HepG2 (cell line): ENCODE measurements at regions not wholly inside any gene's neighbourhood (a gene's known extent, or its start where the extent isn't known, plus 50 kb on each side); places are given as distances from the start of the nearest gene placed in this dataset.

ENCODE experiments used
- ATAC-seq: fragments of 200-7000 bp; cut with Tn5 transposase; 3 replicates; pipeline ENCODE4 v1.9.1; 2020; ENCODE audit warnings: mild to moderate bottlenecking, moderate library complexity
- BruUV-seq: library from RNA; stranded (reverse); fragments of 400-500 nt; replicated peaks from 2 replicates; lab custom pipeline; 2021; lab: Mats Ljungman, UMichigan
- CTCF ChIA-PET: fragments of 300-600 bp; formaldehyde crosslinking; extraction: SDS; loops from one replicate; lab custom pipeline; 2021; ENCODE audit warnings: low total read pairs, inconsistent platforms, low intra/inter-chr PET ratio; lab: Yijun Ruan, JAX
- POLR2A ChIA-PET: fragments of 350-600 bp; sonication (Branson Sonifier 250); formaldehyde crosslinking; loops from one replicate; lab custom pipeline; 2020; ENCODE audit warnings: antibody characterized with exemption, inconsistent platforms; lab: Yijun Ruan, JAX
- DNase-seq: peaks from one replicate; pipeline ENCODE4 v3.0.0-alpha.2; 2015; ENCODE audit warnings: low spot score
- FAIRE-seq: peaks from 3 replicates; lab custom pipeline; 2011; peaks lifted over from hg19 to GRCh38; lab: Jason Lieb, UNC
- H2AFZ ChIP-seq: one replicate; pipeline ENCODE4 v1.6.1; 2011; ENCODE audit warnings: low read length, inconsistent platforms
- H3K27ac ChIP-seq: fragments of 300-600 bp; 3 replicates; pipeline ENCODE4 v1.8.0; 2011; ENCODE audit warnings: mixed run types, mild to moderate bottlenecking, mixed read lengths, low read length, inconsistent platforms; ENCODE audit not compliant: insufficient read depth; ENCODE audit errors: extremely low read length
- H3K27me3 ChIP-seq, 2 experiments: fragments of 200-600 bp in 1 of 2; 2 replicates in 1 of 2; 3 replicates in 1 of 2; pipeline versions ENCODE4 v1.6.0 to v1.8.0; 2011; ENCODE audit warnings: low read length in 2 of 2, mild to moderate bottlenecking in 2 of 2, moderate library complexity in 2 of 2, inconsistent platforms in 1 of 2; ENCODE audit not compliant: insufficient read depth in 2 of 2, control insufficient read depth in 1 of 2
- H3K36me3 ChIP-seq, 2 experiments: fragments of 200-600 bp in 1 of 2; replicated peaks in 1 of 2; 2 replicates in 1 of 2; 3 replicates in 1 of 2; pipeline versions ENCODE4 v1.5.1 to v1.8.0; 2011; ENCODE audit warnings: low read length in 2 of 2, inconsistent platforms in 1 of 2; ENCODE audit not compliant: insufficient read depth in 2 of 2, control insufficient read depth in 1 of 2
- H3K4me1 ChIP-seq: 2 replicates; pipeline ENCODE4 v1.5.1; 2012; ENCODE audit warnings: low read length, inconsistent platforms; ENCODE audit not compliant: insufficient read depth
- H3K4me2 ChIP-seq: 2 replicates; pipeline ENCODE4 v1.6.0; 2011; ENCODE audit warnings: low read depth, low read length, inconsistent platforms
- H3K4me3 ChIP-seq, 3 experiments: fragments of 200-600 bp in 1 of 3; sonication (generic), shearing (Covaris generic) in 1 of 3; replicated peaks in 1 of 3; 2 replicates each; pipeline ENCODE4 v1.5.1; 2011 to 2016; ENCODE audit warnings: low read length in 3 of 3, inconsistent platforms in 2 of 3, low read depth in 2 of 3, mild to moderate bottlenecking in 2 of 3, control low read depth in 1 of 3, mixed read lengths in 1 of 3; ENCODE audit not compliant: insufficient read depth in 1 of 3
- H3K79me2 ChIP-seq: one replicate; pipeline ENCODE4 v1.6.1; 2011; ENCODE audit warnings: low read length, inconsistent platforms; ENCODE audit not compliant: insufficient read depth
- H3K9ac ChIP-seq: 2 replicates; pipeline ENCODE4 v1.6.0; 2011; ENCODE audit warnings: mild to moderate bottlenecking, low read depth, low read length, inconsistent platforms; ENCODE audit not compliant: insufficient read depth
- H3K9me3 ChIP-seq: 2 replicates; pipeline ENCODE4 v1.5.1; 2012; ENCODE audit warnings: mild to moderate bottlenecking, low read length
- H4K20me1 ChIP-seq: 2 replicates; pipeline ENCODE4 v1.6.0; 2011; ENCODE audit warnings: inconsistent platforms, mild to moderate bottlenecking, low read length, moderate library complexity; ENCODE audit not compliant: insufficient read depth
- KMT2B ChIP-seq: IDR thresholded peaks from 2 replicates; pipeline ENCODE4 v1.6.1; 2016; ENCODE audit warnings: missing genetic modification reagents, missing compliant biosample characterization
- MBD4 ChIP-seq: IDR thresholded peaks from 2 replicates; pipeline ENCODE4 v1.6.1; 2012; ENCODE audit warnings: low read length, inconsistent platforms, borderline replicate concordance
- SAP130 ChIP-seq: IDR thresholded peaks from 2 replicates; pipeline ENCODE4 v1.6.1; 2016; ENCODE audit warnings: low read depth
- STAG1 ChIP-seq: sonication (generic); formaldehyde crosslinking; IDR thresholded peaks from 2 replicates; pipeline ENCODE4 v1.4.0; 2020; ENCODE audit warnings: missing genetic modification reagents
- ZNF180 ChIP-seq: sonication (generic); formaldehyde crosslinking; IDR thresholded peaks from 2 replicates; pipeline ENCODE4 v1.4.0; 2020; ENCODE audit warnings: low read depth, missing genetic modification reagents, borderline replicate concordance
- ZNF232 ChIP-seq: sonication (generic); formaldehyde crosslinking; IDR thresholded peaks from 2 replicates; pipeline ENCODE4 v1.4.0; 2020; ENCODE audit warnings: missing genetic modification reagents, borderline replicate concordance
- ZNF337 ChIP-seq: sonication (generic); formaldehyde crosslinking; IDR thresholded peaks from 2 replicates; pipeline ENCODE4 v1.5.1; 2020; ENCODE audit warnings: missing genetic modification reagents, low read depth, mild to moderate bottlenecking, borderline replicate concordance
- ZNF460 ChIP-seq: sonication (generic); formaldehyde crosslinking; IDR thresholded peaks from 2 replicates; pipeline ENCODE4 v1.5.1; 2020; ENCODE audit warnings: missing genetic modification reagents, mild to moderate bottlenecking, borderline replicate concordance
- ZNF577 ChIP-seq: sonication (generic); formaldehyde crosslinking; IDR thresholded peaks from 2 replicates; pipeline ENCODE4 v1.4.0; 2020; ENCODE audit warnings: mild to moderate bottlenecking, low read depth, missing genetic modification reagents, borderline replicate concordance
- ZNF580 ChIP-seq: IDR thresholded peaks from 2 replicates; pipeline ENCODE4 v1.6.1; 2016; ENCODE audit warnings: low read depth, borderline replicate concordance
- ZNF614 ChIP-seq: IDR thresholded peaks from 2 replicates; pipeline ENCODE4 v1.6.1; 2018; ENCODE audit warnings: missing biosample characterization, missing genetic modification reagents, inconsistent platforms, borderline replicate concordance
- WGBS: methylation state at CpG from one replicate; pipeline ENCODE4 v1.1.6; 2017; ENCODE audit warnings: low lambda C conversion rate; 5-methylcytosine and 5-hydroxymethylcytosine counted together
- in situ Hi-C: cut with HindIII; loops from 2 replicates; pipeline ENCODE4 v1.10.0; 2017; ENCODE audit warnings: low pct_unique_long_range_greater_than_20kb; ENCODE audit not compliant: extremely low pct_ligation_motif_present
- intact Hi-C: fragments of 100-400 bp; cut with micrococcal nuclease; formaldehyde crosslinking; loops from one replicate; pipeline ENCODE4 v1.10.0; 2022; ENCODE audit not compliant: unreplicated experiment
- TF ChIP-seq, protein P1 (sequence below): sonication (generic); formaldehyde crosslinking; IDR thresholded peaks from 2 replicates; pipeline ENCODE4 v1.4.0; 2020; ENCODE audit warnings: missing genetic modification reagents, borderline replicate concordance
- TF ChIP-seq, protein P2 (sequence below): sonication (generic); formaldehyde crosslinking; IDR thresholded peaks from 2 replicates; pipeline ENCODE4 v1.5.1; 2020; ENCODE audit warnings: missing genetic modification reagents, mild to moderate bottlenecking, borderline replicate concordance

DNA sequence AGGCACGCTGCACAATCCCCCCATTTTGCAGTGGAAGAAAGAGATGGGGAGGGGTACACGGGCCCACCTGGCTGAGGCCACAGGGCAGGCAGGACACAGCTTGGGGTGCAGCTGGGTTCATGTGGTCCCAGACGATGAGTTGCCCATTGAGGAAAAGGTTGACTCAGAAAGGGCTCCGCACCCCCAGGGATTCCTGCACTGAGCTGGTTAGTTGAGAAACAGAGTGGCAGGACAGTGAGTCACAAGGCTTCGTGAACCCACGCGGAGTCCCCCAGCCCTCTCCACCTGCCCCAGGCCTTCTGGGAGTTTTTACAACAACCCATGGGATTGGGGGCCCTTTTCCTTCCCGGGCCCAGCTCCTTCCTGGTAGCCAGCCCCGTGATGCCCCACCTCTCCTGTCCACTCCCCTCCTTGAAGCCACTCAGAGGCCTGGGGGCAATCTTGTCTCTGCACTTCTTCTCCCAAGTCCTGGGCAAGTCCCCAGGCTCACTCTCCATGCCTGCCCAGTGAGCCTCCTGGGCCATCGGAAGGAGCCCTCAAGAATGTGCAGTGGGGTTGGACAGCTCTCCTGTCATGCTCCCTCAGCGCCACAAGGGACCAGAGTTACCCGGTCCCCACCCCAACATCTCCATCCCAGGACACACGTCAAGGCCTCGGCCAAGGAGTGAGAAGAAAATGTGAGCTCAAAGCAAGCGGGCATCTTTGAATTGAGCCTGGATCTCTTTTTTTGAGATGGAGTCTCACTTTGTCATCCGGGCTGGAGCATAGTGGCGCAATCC lies 251.2 kb downstream of the PARN start (continued):
- TF ChIP-seq ZNF580 (CRISPR knock-in tag) (0 out of 2 replicates have a peak, but pooled peaks have one; percentile 29), ZNF232 (CRISPR knock-in tag) (no peak), KMT2B (CRISPR knock-in tag) (no peak), STAG1 (CRISPR knock-in tag) (peak; percentile 30)

DNA sequence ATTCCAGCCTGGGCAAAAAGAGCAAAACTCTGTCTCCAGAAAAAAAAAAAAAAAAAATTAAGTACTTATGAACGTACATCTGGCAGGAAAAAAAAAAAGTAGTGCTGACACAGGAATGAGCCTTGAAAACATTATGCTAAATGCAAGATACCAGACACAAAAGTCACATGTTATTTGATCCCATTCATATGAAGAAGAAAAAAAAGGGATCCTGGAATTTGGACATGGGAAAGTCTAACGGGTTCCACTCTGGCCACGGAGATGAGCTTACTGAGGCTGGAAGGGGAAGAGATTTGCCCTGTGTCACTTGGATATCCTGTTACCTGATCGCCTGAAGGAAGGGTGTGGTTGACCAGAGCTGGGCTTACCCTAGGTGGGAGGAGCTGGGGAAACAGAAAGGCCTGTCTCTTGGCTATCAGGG lies 251.9 kb downstream of the PARN start:
- DNase-seq: peak; percentile 52
- ChIA-PET CTCF (no interaction called here), POLR2A (interaction anchor here (1.0 to 1.9 kb wide), 5 partner anchors 9 to 60 kb away, joined by 3 to 11 read pairs (median 4); no protein-coding TSS in a partner anchor)
- peaks cover 59% of the 10 kb centered on the region for H3K4me1 ChIP-seq
- H3K27ac ChIP-seq: no peak overlapping the region
- FAIRE-seq: peak; percentile 21
- H3K36me3 ChIP-seq: no peaks in the 10 kb centered on the region
- H4K20me1 ChIP-seq: no peaks in the 10 kb centered on the region
- H3K9ac ChIP-seq: no peak overlapping the region
- H3K79me2 ChIP-seq: no peaks in the 10 kb centered on the region
- H3K27me3 ChIP-seq: no peaks in the 10 kb centered on the region
- H3K4me2 ChIP-seq: peak overlapping the region; percentile 58
- 9% methylated on average over 4 of the region's 4 CpGs for WGBS
- intact Hi-C loops: loop anchor here (5.0 kb wide), 1 partner anchor 149 kb away; no protein-coding TSS in a partner anchor
- peak; percentile 51 for ATAC-seq
- 0 out of 6 replicates have a peak overlapping the region, but pooled peaks of 1 of the 3 experiments have one; percentile 25 for H3K4me3 ChIP-seq
- no peaks in the 10 kb centered on the region for H3K9me3 ChIP-seq
- BruUV-seq: no TSS peak
- peak overlapping the region; percentile 46 for H2AFZ ChIP-seq
- in situ Hi-C loops: no loop called here
- TF ChIP-seq ZNF337 (CRISPR knock-in tag) (no peak), ZNF577 (CRISPR knock-in tag) (no peak), ZNF460 (CRISPR knock-in tag) (no peak), ZNF614 (peak; percentile 54; the same call in 1 of the 2 replicates), SAP130 (CRISPR knock-in tag) (peak; percentile 46), MBD4 (no peak), ZNF180 (CRISPR knock-in tag) (no peak)
- TF ChIP-seq, protein P1, sequence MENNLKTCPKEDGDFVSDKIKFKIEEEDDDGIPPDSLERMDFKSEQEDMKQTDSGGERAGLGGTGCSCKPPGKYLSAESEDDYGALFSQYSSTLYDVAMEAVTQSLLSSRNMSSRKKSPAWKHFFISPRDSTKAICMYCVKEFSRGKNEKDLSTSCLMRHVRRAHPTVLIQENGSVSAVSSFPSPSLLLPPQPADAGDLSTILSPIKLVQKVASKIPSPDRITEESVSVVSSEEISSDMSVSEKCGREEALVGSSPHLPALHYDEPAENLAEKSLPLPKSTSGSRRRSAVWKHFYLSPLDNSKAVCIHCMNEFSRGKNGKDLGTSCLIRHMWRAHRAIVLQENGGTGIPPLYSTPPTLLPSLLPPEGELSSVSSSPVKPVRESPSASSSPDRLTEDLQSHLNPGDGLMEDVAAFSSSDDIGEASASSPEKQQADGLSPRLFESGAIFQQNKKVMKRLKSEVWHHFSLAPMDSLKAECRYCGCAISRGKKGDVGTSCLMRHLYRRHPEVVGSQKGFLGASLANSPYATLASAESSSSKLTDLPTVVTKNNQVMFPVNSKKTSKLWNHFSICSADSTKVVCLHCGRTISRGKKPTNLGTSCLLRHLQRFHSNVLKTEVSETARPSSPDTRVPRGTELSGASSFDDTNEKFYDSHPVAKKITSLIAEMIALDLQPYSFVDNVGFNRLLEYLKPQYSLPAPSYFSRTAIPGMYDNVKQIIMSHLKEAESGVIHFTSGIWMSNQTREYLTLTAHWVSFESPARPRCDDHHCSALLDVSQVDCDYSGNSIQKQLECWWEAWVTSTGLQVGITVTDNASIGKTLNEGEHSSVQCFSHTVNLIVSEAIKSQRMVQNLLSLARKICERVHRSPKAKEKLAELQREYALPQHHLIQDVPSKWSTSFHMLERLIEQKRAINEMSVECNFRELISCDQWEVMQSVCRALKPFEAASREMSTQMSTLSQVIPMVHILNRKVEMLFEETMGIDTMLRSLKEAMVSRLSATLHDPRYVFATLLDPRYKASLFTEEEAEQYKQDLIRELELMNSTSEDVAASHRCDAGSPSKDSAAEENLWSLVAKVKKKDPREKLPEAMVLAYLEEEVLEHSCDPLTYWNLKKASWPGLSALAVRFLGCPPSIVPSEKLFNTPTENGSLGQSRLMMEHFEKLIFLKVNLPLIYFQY (CRISPR knock-in tag): no peak
- TF ChIP-seq, protein P2, sequence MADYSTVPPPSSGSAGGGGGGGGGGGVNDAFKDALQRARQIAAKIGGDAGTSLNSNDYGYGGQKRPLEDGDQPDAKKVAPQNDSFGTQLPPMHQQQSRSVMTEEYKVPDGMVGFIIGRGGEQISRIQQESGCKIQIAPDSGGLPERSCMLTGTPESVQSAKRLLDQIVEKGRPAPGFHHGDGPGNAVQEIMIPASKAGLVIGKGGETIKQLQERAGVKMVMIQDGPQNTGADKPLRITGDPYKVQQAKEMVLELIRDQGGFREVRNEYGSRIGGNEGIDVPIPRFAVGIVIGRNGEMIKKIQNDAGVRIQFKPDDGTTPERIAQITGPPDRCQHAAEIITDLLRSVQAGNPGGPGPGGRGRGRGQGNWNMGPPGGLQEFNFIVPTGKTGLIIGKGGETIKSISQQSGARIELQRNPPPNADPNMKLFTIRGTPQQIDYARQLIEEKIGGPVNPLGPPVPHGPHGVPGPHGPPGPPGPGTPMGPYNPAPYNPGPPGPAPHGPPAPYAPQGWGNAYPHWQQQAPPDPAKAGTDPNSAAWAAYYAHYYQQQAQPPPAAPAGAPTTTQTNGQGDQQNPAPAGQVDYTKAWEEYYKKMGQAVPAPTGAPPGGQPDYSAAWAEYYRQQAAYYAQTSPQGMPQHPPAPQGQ: no peak
